GM19324 (cell line): ENCODE measurements at regions not wholly inside any gene's neighbourhood (a gene's known extent, or its start where the extent isn't known, plus 50 kb on each side); places are given as distances from the start of the nearest gene placed in this dataset.
"Not testable (repeated sequence)": the region's sequence is repeated elsewhere in the genome, so short reads cannot be mapped to it uniquely, and the experiment has no call there.

Experiments
- ATAC-seq: cut with Tn5 transposase; IDR thresholded peaks from one replicate; pipeline ENCODE4 v1.9.1; 2021; ENCODE audit warnings: mild to moderate bottlenecking, moderate library complexity; ENCODE audit not compliant: unreplicated experiment, low FRiP score

- ATAC-seq, result not testable (repeated sequence)
Observed at GRCh38 chr2:87476223-87476872, 271.5 kb upstream of the PLGLB2 start.

GRCh38 chr2:87476936-87477335 lies 271.0 kb upstream of the PLGLB2 start:
- not testable (repeated sequence) for ATAC-seq

DNA sequence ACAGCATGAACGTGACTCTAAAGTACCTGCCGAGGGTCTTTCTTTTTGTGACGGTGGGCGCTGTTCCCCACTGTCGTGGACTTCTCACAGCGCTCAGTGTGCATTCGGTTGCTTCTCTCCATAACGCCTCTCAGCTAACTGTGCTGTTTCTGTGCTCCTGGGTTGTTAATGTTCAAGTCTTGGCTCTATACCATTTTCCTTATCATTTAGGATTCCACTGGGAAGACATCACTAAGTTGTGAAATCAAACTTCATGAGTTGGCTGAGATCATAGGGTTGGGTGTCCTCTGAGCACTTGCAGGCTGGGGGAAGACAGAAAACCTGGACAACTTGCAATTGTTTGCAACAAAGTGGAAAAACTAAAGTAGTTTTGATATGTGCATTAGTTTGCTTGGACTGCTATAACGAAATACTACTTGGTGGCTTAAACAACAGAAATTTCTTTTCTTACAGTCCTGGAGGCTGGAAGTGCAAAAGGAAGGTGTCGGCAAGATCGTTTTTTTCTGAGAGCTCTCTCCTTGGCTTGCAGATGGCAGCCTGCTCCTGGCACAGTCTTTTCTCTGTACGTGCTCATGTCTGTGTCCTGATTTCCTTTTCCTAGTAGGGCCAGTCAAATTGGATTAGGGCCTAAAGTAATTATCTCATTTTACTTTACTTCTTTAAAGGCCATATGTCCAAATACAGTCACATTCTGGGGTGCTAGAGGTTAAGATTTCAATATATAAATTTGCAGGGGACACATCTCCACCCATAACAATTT lies 270.0 kb upstream of the PLGLB2 start:
- not testable (repeated sequence) for ATAC-seq

GRCh38 chr2:87478911-87479310 lies 269.0 kb upstream of the PLGLB2 start:
- ATAC-seq, result not testable (repeated sequence)

GRCh38 chr2:87483093-87483680 lies 264.7 kb upstream of the PLGLB2 start:
- not testable (repeated sequence) for ATAC-seq

DNA sequence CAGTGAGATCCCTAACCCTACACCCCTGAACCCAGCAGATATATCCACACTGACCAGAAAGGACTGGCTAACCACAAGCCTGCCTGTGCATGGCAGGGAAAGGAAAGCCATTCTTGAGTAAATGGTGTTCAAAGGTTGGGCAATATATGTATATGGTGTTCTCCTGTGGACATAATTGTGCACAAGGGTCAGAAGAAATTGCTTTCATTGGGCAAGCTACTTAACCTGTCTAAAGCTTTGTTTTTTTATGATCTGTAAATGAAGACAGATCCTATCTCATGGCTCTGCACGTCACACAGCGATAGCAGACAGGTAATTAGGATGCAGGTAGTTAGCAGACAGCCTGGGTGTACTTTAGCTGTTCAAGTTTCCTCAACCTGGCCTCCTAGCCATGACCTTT lies 263.5 kb upstream of the PLGLB2 start:
- ATAC-seq, result not testable (repeated sequence)

- ATAC-seq, result not testable (repeated sequence)
Observed at GRCh38 chr2:87485455-87485854, 262.4 kb upstream of the PLGLB2 start.

DNA sequence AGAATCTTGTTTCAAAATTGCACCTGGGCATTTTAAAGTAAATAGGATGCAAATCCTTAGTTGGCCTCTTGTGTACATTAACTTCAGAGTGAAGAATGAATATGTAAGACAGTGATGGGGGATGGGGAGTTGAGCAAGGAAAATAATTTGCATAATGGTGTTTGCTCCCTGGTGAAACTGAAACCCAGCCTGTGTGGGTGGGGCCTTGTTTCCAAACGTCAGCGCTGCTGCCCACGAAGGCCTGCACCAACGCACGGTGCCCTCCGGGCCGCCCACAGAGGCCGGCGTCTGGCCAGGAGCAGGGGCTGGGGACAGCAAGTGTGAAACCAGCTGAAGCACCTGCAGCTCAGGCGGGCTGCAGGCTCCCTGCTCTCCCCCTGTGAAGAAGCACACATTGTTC lies 262.0 kb upstream of the PLGLB2 start:
- ATAC-seq, result peak; percentile 98

DNA sequence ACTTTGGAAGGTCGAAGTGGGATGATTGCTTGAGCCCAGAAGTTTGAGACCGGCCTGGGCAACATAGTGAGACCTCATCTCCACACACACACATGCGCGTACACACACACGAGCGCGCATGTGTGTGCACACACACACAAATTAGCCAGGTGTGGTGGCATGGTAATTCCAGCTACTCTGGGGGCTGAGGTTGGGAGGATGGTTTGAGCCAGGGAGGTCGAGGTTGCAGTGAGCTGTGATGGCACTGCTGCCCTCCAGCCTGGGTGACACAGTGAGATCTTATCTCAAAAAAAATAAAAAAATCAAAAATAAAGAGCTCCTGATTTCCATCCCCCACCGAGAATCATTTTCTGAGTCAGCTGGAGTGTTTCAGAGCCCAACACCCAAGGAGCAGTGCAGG lies 261.5 kb upstream of the PLGLB2 start:
- not testable (repeated sequence) for ATAC-seq

DNA sequence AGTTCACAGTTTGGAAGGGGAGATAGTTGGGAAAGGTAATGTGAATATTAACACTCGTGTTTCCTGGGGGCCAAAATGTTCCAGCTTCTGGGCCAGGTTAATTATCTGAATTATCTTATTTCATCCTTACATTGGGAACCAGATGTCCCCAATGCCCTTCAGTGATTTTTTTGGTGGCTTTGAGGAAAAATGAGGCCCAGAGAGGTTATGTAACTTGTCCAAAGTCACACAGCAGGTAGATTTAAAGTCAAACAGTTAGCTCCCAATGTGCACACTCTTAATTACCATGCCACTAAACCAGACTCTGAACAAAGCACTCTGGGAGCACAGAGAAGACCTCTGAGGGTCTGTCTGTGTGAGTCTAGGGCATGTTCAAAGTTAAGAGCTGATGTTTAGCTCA lies 259.9 kb upstream of the PLGLB2 start:
- ATAC-seq, result not testable (repeated sequence)

DNA sequence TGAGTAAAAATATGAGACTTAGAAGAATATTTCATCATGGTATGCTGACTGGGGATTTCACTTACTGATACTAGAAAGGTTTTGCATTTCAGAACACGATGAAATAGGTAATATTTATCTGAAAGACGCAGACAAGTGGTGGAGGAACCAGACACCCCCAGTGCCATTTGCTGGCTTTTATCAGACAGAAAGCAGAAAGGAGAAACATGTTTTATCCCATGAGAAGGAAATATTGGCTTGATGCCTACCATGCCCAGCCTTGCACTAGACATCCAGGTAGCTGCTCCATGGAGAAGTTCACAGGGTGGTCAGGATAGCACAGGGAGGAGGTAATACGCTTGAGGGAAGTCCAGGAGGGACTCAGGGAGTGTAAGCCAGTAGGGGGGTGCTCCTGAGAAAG lies 258.9 kb upstream of the PLGLB2 start:
- ATAC-seq, result not testable (repeated sequence)

DNA sequence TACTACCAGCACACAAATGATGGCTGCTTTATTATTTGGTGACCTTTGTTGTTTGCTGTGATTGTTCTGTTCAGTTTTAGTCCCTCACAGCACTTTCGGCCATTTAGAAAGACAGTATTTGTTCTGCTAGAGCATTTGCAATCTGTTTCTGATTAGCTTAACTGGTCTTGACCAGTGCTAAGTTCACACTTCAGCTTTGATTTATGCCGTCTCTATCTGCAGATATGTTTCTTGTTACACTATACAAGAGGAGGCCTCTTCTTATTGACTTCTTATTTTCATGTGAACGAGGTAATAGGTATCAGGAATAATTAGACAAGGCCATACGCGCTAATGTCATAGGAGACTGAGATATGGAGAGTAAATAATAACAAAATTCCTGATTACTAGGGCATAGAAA lies 253.0 kb upstream of the PLGLB2 start:
- ATAC-seq, result not testable (repeated sequence)

GRCh38 chr2:87495455-87495854 lies 252.4 kb upstream of the PLGLB2 start:
- ATAC-seq, result not testable (repeated sequence)

DNA sequence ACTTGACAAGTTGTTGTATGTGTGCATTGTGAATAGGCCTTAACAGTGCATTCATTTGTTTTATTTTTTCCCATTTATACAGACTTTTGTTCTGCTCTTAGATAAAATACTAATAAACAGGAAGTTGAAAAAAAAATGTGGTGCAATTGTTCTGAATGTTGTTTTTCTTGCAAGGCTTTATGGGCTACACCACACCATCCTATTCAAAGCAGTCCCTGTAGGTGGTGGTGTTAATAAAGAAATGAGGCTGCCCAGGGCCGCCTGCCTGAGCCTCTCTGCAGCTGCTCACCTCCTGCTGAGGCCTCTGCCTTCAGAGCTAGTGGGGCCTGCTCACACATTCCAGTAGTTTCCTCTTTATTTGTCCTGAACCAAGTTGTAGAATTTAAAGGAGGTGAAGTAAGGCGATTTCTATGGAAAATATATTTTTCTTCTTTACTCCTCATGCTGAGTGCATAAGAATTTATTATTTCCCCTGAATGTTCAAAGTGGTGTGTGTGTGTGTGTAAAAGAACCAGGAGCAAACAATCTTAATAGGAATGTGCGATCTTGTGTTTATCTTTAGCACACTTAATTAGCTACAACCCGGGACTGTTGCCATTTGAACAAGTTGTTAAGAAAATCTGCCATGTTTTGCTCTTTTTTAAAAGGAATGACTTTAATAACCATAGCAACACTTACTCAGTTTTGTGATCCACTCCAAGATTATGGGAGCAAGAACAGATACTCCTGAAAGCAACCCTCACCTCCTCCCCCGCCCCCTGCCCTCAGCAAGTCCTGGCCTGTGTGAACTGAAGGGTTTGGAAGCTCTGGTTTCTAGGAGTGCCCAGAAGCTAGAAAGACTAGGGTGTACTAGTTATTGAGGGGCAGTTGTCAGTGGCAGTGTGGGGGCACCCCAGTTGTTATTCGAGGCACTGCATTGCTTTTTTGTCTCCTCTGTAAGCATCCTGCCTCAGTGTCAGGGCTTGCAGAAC lies 251.6 kb upstream of the PLGLB2 start:
- ATAC-seq, result peak; percentile 82

- not testable (repeated sequence) for ATAC-seq
Observed at GRCh38 chr2:87497135-87497534, 250.8 kb upstream of the PLGLB2 start.

DNA sequence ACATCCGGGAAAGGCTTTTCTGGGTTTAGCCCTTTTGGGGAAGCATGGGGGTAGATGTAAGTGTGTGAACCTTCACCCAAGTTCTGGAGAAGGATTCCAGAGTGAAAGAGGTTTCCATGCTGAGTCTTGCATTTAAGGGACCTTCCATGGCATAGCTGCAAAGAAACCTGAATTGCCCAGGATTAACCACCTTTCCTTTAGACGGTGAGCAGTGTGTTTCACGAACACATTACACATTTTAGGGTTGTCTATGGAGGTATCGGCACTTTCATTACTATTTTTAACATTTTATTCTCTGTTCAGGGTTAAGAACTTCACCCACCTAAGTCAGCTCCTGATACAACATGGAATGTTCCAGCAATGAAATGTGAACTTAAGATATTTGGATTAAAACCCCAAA lies 250.2 kb upstream of the PLGLB2 start:
- ATAC-seq, result not testable (repeated sequence)

GRCh38 chr2:87498169-87498853 lies 249.6 kb upstream of the PLGLB2 start:
- peak; percentile 42 for ATAC-seq

GRCh38 chr2:87498854-87499238 lies 249.0 kb upstream of the PLGLB2 start:
- ATAC-seq, result not testable (repeated sequence)

GRCh38 chr2:87499860-87500259 lies 248.0 kb upstream of the PLGLB2 start:
- not testable (repeated sequence) for ATAC-seq

- not testable (repeated sequence) for ATAC-seq
Observed at GRCh38 chr2:87500421-87500820, 247.5 kb upstream of the PLGLB2 start.
